ENCODE measurements at regions not wholly inside any gene's neighbourhood (a gene's known extent, or its start where the extent isn't known, plus 50 kb on each side); places are given as distances from the start of the nearest gene placed in this dataset.

- Histone ChIP-seq H3K9me2 (replicated peaks; ENCODE audit: insufficient read depth) (peaks cover 5% of the 10 kb centered on the region), H4K20me1 (ENCODE audit: insufficient read depth, poor library complexity, severe bottlenecking) (no peaks in the 10 kb centered on the region), H3K4me3 (no peak overlapping the region), H3K27ac (no peak overlapping the region), H3K27me3 (peaks cover 3% of the 10 kb centered on the region), H3K4me2 (no peak overlapping the region), H3K79me2 (no peaks in the 10 kb centered on the region), H3K36me3 (replicated peaks; ENCODE audit: insufficient read depth, low read depth) (no peaks in the 10 kb centered on the region), H3K4me1 (ENCODE audit: insufficient read depth) (no peaks in the 10 kb centered on the region), H3K9me3 (ENCODE audit: low read depth) (no peaks in the 10 kb centered on the region), H2AFZ (no peak overlapping the region)
- 81% methylated on average over 2 of the region's 2 CpGs for WGBS (ENCODE audit: low lambda C conversion rate, missing lambda C conversion rate)
- TF ChIP-seq EZH2phosphoT487 (IDR thresholded peaks at IDR 0.05; ENCODE audit: low read depth, severe bottlenecking, unreplicated experiment), result no peak
- TF ChIP-seq, protein P1, sequence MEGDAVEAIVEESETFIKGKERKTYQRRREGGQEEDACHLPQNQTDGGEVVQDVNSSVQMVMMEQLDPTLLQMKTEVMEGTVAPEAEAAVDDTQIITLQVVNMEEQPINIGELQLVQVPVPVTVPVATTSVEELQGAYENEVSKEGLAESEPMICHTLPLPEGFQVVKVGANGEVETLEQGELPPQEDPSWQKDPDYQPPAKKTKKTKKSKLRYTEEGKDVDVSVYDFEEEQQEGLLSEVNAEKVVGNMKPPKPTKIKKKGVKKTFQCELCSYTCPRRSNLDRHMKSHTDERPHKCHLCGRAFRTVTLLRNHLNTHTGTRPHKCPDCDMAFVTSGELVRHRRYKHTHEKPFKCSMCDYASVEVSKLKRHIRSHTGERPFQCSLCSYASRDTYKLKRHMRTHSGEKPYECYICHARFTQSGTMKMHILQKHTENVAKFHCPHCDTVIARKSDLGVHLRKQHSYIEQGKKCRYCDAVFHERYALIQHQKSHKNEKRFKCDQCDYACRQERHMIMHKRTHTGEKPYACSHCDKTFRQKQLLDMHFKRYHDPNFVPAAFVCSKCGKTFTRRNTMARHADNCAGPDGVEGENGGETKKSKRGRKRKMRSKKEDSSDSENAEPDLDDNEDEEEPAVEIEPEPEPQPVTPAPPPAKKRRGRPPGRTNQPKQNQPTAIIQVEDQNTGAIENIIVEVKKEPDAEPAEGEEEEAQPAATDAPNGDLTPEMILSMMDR (IDR thresholded peaks at IDR 0.05; ENCODE audit: poor library complexity), result no peak
- no peak for TF ChIP-seq EZH2 (IDR thresholded peaks at IDR 0.05; ENCODE audit: borderline replicate concordance)
- DNase-seq (ENCODE audit: low spot score), result no peak
These were observed 200.5 kb upstream of the ST6GAL2 start for GRCh38 chr2:107086497-107086896.

DNA sequence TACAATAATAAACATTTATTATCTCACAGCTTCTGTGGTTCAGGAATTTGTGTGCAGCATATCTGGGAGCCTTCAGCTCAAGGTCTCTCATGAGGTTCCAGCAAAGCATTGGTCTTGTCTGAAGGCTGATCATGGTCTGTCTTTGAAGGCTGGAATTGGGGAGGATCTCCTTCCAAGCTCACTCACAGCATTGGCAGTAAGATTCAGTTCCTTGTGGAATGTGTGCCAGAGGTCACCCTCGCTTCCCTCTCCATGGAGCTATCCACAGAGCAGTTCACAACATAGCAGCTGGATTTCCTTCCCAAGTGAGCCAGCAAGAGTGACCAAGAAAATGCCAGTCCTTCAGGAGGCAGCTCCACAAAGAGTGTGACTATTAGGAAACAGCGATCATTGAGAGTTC lies 202.2 kb upstream of the ST6GAL2 start:
- H2AFZ ChIP-seq, result no peak overlapping the region
- no peaks in the 10 kb centered on the region for H3K79me2 ChIP-seq
- no peaks in the 10 kb centered on the region for H3K4me1 ChIP-seq (ENCODE audit: insufficient read depth)
- no peaks in the 10 kb centered on the region for H3K36me3 ChIP-seq (replicated peaks; ENCODE audit: insufficient read depth, low read depth)
- H3K4me2 ChIP-seq, result no peak overlapping the region
- no peak overlapping the region for H3K4me3 ChIP-seq
- no peak for DNase-seq (ENCODE audit: low spot score)
- H4K20me1 ChIP-seq (ENCODE audit: insufficient read depth, poor library complexity, severe bottlenecking), result no peaks in the 10 kb centered on the region
- peaks cover under 1% of the 10 kb centered on the region for H3K9me2 ChIP-seq (replicated peaks; ENCODE audit: insufficient read depth)
- no peaks in the 10 kb centered on the region for H3K9me3 ChIP-seq (ENCODE audit: low read depth)
- peaks cover under 1% of the 10 kb centered on the region for H3K27me3 ChIP-seq
- TF ChIP-seq EZH2 (IDR thresholded peaks at IDR 0.05; ENCODE audit: borderline replicate concordance) (no peak), EZH2phosphoT487 (IDR thresholded peaks at IDR 0.05; ENCODE audit: low read depth, severe bottlenecking, unreplicated experiment) (no peak)
- TF ChIP-seq, protein P1 (IDR thresholded peaks at IDR 0.05; ENCODE audit: poor library complexity), result no peak
- WGBS (ENCODE audit: low lambda C conversion rate, missing lambda C conversion rate), result 70% methylated on average over 2 of the region's 2 CpGs
- no peak overlapping the region for H3K27ac ChIP-seq

DNA sequence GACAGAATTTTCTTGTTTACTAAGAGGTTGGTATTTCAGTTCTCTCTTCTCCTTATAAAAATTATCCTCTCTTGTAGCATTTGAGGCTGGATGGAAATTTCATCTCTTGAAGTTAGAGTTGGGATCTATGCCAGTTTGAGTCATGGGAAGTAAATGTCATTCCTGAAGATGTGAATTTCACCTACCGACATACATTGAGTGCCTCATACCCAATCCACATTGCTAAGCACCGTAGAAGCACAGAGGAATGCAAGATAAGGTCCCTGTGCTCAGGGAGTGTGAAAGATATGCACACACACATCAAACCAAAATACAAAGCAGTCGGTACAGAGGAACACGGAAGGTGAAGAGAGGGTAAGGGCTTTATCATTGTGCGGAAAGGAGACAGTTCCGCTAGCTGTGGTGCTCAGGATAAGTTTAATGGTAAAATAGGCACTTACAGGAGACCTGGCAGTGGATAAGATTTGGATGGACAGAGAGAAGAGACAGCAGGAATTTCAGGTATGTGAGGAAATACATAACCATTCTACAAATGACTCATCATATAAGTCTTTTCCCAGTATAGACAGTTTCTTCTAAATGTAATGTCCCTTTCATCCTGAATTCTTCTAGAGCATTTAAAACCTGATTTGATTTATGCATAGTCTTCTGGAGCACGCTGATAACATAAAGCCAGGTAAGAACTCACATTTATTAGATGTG lies 205.3 kb upstream of the ST6GAL2 start:
- H3K4me1 ChIP-seq (ENCODE audit: insufficient read depth), result no peaks in the 10 kb centered on the region
- no peaks in the 10 kb centered on the region for H3K79me2 ChIP-seq
- no peaks in the 10 kb centered on the region for H3K9me2 ChIP-seq (replicated peaks; ENCODE audit: insufficient read depth)
- no peak for DNase-seq (ENCODE audit: low spot score)
- H3K4me2 ChIP-seq, result no peak overlapping the region
- WGBS (ENCODE audit: low lambda C conversion rate, missing lambda C conversion rate), result 47% methylated on average over 7 of the region's 7 CpGs
- no peaks in the 10 kb centered on the region for H3K36me3 ChIP-seq (replicated peaks; ENCODE audit: insufficient read depth, low read depth)
- H2AFZ ChIP-seq, result no peak overlapping the region
- H4K20me1 ChIP-seq (ENCODE audit: insufficient read depth, poor library complexity, severe bottlenecking), result no peaks in the 10 kb centered on the region
- no peaks in the 10 kb centered on the region for H3K27me3 ChIP-seq
- H3K4me3 ChIP-seq, result no peak overlapping the region
- H3K27ac ChIP-seq, result no peak overlapping the region
- TF ChIP-seq EZH2 (IDR thresholded peaks at IDR 0.05; ENCODE audit: borderline replicate concordance) (no peak), EZH2phosphoT487 (IDR thresholded peaks at IDR 0.05; ENCODE audit: low read depth, severe bottlenecking, unreplicated experiment) (no peak)
- TF ChIP-seq, protein P1 (IDR thresholded peaks at IDR 0.05; ENCODE audit: poor library complexity), result no peak
- no peaks in the 10 kb centered on the region for H3K9me3 ChIP-seq (ENCODE audit: low read depth)

Measured in hepatocyte (in vitro differentiated cells).